SU-DHL-6 (cell line): ENCODE measurements at regions not wholly inside any gene's neighbourhood (a gene's known extent, or its start where the extent isn't known, plus 50 kb on each side); places are given as distances from the start of the nearest gene placed in this dataset.

Experiments
- H2AFZ ChIP-seq: fragments of 200-600 bp; sonication (generic); 2 replicates; pipeline ENCODE4 v1.6.1; 2014; ENCODE audit warnings: low read depth, mild to moderate bottlenecking, moderate library complexity, mixed read lengths, antibody characterized with exemption, low read length; ENCODE audit not compliant: severe bottlenecking
- H3F3A ChIP-seq: fragments of 200-600 bp; shearing (Covaris generic); 2 replicates; pipeline ENCODE4 v1.6.0; 2016; ENCODE audit warnings: antibody characterized with exemption, mild to moderate bottlenecking; ENCODE audit not compliant: insufficient read depth
- H3K27ac ChIP-seq: fragments of 200-600 bp; sonication (generic); 2 replicates; pipeline ENCODE4 v1.5.1; 2016; ENCODE audit warnings: low read depth, mild to moderate bottlenecking, low read length, moderate library complexity, mixed read lengths
- H3K27me3 ChIP-seq: fragments of 200-600 bp; sonication (generic), shearing (Covaris generic); 2 replicates; pipeline ENCODE4 v1.6.0; 2014; ENCODE audit warnings: mild to moderate bottlenecking, low read length
- H3K36me3 ChIP-seq: fragments of 200-600 bp; sonication (generic); 2 replicates; pipeline ENCODE4 v1.6.1; 2014; ENCODE audit warnings: mild to moderate bottlenecking, low read length, mixed read lengths
- H3K4me2 ChIP-seq: fragments of 300-600, 200-600 bp; shearing (Covaris generic), sonication (generic); 2 replicates; pipeline ENCODE4 v1.6.0; 2014; ENCODE audit warnings: low read length, low read depth, mild to moderate bottlenecking; ENCODE audit not compliant: poor library complexity, severe bottlenecking
- H3K4me3 ChIP-seq: fragments of 200-600 bp; sonication (generic); 2 replicates; pipeline ENCODE4 v1.5.1; 2014; ENCODE audit warnings: antibody characterized with exemption, low read length, mild to moderate bottlenecking, mixed read lengths; ENCODE audit not compliant: insufficient read depth, poor library complexity, severe bottlenecking
- H3K79me2 ChIP-seq: fragments of 200-600 bp; sonication (generic); 2 replicates; pipeline ENCODE4 v1.6.1; 2014; ENCODE audit warnings: mild to moderate bottlenecking, low read length, moderate library complexity; ENCODE audit not compliant: insufficient read depth
- H3K9ac ChIP-seq: fragments of 200-600 bp; sonication (generic); 2 replicates; pipeline ENCODE4 v1.7.0; 2014; ENCODE audit warnings: mild to moderate bottlenecking, low read length
- H3K9me2 ChIP-seq: fragments of 200-600 bp; sonication (generic); replicated peaks from 2 replicates; pipeline ENCODE4 v1.6.1; 2014; ENCODE audit warnings: low read length; ENCODE audit not compliant: insufficient read depth
- H3K9me3 ChIP-seq: fragments of 200-600 bp; sonication (generic); 2 replicates; pipeline ENCODE4 v1.6.1; 2014; ENCODE audit warnings: low read length, mixed read lengths; ENCODE audit not compliant: insufficient read depth
- H4K20me1 ChIP-seq: fragments of 200-600 bp; sonication (generic); 2 replicates; pipeline ENCODE4 v1.6.1; 2014; ENCODE audit warnings: low read depth, mild to moderate bottlenecking, antibody characterized with exemption, low read length, moderate library complexity, mixed read lengths
- EZH2phosphoT487 ChIP-seq: fragments of 200-600 bp; sonication (generic), shearing (Covaris generic); conservative IDR thresholded peaks from 2 replicates; pipeline ENCODE4 v1.6.1; 2018; ENCODE audit warnings: mild to moderate bottlenecking, antibody characterized with exemption, low read length, moderate library complexity, mixed read lengths
- TF ChIP-seq, protein P1 (sequence below): fragments of 200-600 bp; sonication (generic); IDR thresholded peaks from one replicate; pipeline ENCODE4 v1.5.1; 2017; ENCODE audit warnings: antibody characterized with exemption, mild to moderate bottlenecking, low read length, moderate library complexity; ENCODE audit not compliant: insufficient read depth, poor library complexity, severe bottlenecking

DNA sequence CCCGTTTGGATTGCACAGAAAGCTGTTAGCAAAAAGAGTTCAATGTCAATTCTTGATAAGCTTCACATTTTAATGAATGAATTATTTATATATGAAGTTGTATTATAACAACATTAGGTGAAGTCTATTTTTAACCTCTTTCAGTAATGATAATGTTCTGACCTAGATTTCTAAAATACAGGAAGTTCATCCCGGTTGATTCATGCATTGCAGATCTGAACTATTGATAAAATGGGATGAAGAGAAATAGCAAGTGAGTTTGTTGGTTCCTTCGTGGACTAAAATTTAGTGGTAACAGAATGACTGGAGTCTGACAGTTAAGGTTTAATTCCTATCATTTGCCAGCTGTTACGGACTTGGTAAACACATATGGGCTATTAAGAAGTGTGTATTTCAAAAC is 180.5 kb downstream of the PCSK1 start:
- no peaks in the 10 kb centered on the region for H3F3A ChIP-seq
- H2AFZ ChIP-seq = no peak overlapping the region
- no peak overlapping the region for H3K27ac ChIP-seq
- H3K4me3 ChIP-seq = no peak overlapping the region
- H3K9me3 ChIP-seq = no peaks in the 10 kb centered on the region
- H3K4me2 ChIP-seq = no peak overlapping the region
- H3K36me3 ChIP-seq = no peaks in the 10 kb centered on the region
- no peaks in the 10 kb centered on the region for H3K79me2 ChIP-seq
- no peak for TF ChIP-seq EZH2phosphoT487
- TF ChIP-seq, protein P1, sequence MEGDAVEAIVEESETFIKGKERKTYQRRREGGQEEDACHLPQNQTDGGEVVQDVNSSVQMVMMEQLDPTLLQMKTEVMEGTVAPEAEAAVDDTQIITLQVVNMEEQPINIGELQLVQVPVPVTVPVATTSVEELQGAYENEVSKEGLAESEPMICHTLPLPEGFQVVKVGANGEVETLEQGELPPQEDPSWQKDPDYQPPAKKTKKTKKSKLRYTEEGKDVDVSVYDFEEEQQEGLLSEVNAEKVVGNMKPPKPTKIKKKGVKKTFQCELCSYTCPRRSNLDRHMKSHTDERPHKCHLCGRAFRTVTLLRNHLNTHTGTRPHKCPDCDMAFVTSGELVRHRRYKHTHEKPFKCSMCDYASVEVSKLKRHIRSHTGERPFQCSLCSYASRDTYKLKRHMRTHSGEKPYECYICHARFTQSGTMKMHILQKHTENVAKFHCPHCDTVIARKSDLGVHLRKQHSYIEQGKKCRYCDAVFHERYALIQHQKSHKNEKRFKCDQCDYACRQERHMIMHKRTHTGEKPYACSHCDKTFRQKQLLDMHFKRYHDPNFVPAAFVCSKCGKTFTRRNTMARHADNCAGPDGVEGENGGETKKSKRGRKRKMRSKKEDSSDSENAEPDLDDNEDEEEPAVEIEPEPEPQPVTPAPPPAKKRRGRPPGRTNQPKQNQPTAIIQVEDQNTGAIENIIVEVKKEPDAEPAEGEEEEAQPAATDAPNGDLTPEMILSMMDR = no peak
- no peaks in the 10 kb centered on the region for H4K20me1 ChIP-seq
- no peaks in the 10 kb centered on the region for H3K27me3 ChIP-seq
- no peak overlapping the region for H3K9ac ChIP-seq
- no peaks in the 10 kb centered on the region for H3K9me2 ChIP-seq

DNA sequence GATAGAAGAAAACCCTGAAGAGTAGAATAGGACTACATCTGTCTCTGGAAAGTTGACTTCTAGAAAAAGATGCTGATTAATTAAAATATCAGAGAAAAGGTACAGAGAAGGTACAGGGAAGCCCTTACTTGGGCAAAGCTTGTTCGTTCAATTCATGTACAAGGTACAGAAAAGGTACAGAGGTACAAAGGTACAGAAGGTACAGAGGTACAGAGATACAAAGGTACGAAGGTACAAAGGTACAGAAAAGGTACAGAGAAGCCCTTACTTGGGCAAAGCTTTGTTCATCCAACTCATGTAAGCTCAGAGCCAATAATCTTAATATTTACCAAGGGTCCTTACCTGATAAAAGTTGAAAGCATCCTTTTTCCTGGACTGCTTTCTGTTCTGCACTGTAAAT is 182.3 kb downstream of the PCSK1 start:
- no peak for TF ChIP-seq EZH2phosphoT487
- TF ChIP-seq, protein P1 = no peak
- no peak overlapping the region for H3K27ac ChIP-seq

DNA sequence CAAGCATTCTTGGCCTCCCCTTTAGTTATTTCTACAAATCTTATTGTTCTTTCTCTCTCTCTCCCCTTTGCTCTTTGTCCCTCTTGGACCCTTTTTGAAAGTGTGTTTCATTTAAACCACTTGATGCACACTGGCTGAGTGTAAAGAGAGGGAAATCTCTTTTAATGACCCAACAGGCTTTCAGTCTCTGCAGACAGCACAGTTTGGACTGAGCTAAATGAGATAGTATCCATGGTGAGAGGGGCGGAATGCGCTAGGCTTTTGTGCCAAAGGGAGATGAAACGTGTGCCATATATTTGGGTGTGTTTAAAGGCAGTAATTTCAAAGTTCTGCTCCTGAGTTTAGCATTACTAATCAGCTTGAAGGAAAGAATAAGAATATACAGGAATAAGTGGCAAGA is 184.9 kb downstream of the PCSK1 start:
- TF ChIP-seq EZH2phosphoT487 = no peak
- no peaks in the 10 kb centered on the region for H4K20me1 ChIP-seq
- H3F3A ChIP-seq = no peaks in the 10 kb centered on the region
- H3K4me3 ChIP-seq = no peak overlapping the region
- no peaks in the 10 kb centered on the region for H3K27me3 ChIP-seq
- H2AFZ ChIP-seq = no peak overlapping the region
- H3K79me2 ChIP-seq = no peaks in the 10 kb centered on the region
- H3K9me3 ChIP-seq = no peaks in the 10 kb centered on the region
- H3K9me2 ChIP-seq = no peaks in the 10 kb centered on the region
- H3K9ac ChIP-seq = no peak overlapping the region
- no peaks in the 10 kb centered on the region for H3K36me3 ChIP-seq
- no peak overlapping the region for H3K4me2 ChIP-seq
- no peak overlapping the region for H3K27ac ChIP-seq

More for the DNA sequence above, 182.3 kb downstream of the PCSK1 start:
- no peaks in the 10 kb centered on the region for H3K9me2 ChIP-seq
- H3K79me2 ChIP-seq = no peaks in the 10 kb centered on the region
- no peaks in the 10 kb centered on the region for H3K27me3 ChIP-seq
- H2AFZ ChIP-seq = no peak overlapping the region
- no peaks in the 10 kb centered on the region for H3F3A ChIP-seq
- no peak overlapping the region for H3K9ac ChIP-seq
- H3K4me3 ChIP-seq = no peak overlapping the region
- no peaks in the 10 kb centered on the region for H3K36me3 ChIP-seq
- no peaks in the 10 kb centered on the region for H4K20me1 ChIP-seq
- H3K9me3 ChIP-seq = no peaks in the 10 kb centered on the region
- no peak overlapping the region for H3K4me2 ChIP-seq

GRCh38 chr5:96247708-96248107 is 185.3 kb downstream of the PCSK1 start:
- Histone ChIP-seq H3K27me3 (no peaks in the 10 kb centered on the region), H3F3A (no peaks in the 10 kb centered on the region), H3K27ac (no peak overlapping the region), H3K9me3 (no peaks in the 10 kb centered on the region), H2AFZ (no peak overlapping the region), H3K4me2 (no peak overlapping the region), H3K9ac (no peak overlapping the region), H4K20me1 (no peaks in the 10 kb centered on the region), H3K4me3 (no peak overlapping the region), H3K9me2 (no peaks in the 10 kb centered on the region), H3K79me2 (no peaks in the 10 kb centered on the region), H3K36me3 (no peaks in the 10 kb centered on the region)
- TF ChIP-seq, protein P1 = no peak
- no peak for TF ChIP-seq EZH2phosphoT487
